CD4-positive, alpha-beta T cell treated with Interleukin-4 for 4 hours (primary cell): ENCODE measurements at regions not wholly inside any gene's neighbourhood (a gene's known extent, or its start where the extent isn't known, plus 50 kb on each side); places are given as distances from the start of the nearest gene placed in this dataset.

Source experiments
- DNase-seq: peaks from one replicate; pipeline ENCODE4 v3.0.0-alpha.2; 2020

DNA sequence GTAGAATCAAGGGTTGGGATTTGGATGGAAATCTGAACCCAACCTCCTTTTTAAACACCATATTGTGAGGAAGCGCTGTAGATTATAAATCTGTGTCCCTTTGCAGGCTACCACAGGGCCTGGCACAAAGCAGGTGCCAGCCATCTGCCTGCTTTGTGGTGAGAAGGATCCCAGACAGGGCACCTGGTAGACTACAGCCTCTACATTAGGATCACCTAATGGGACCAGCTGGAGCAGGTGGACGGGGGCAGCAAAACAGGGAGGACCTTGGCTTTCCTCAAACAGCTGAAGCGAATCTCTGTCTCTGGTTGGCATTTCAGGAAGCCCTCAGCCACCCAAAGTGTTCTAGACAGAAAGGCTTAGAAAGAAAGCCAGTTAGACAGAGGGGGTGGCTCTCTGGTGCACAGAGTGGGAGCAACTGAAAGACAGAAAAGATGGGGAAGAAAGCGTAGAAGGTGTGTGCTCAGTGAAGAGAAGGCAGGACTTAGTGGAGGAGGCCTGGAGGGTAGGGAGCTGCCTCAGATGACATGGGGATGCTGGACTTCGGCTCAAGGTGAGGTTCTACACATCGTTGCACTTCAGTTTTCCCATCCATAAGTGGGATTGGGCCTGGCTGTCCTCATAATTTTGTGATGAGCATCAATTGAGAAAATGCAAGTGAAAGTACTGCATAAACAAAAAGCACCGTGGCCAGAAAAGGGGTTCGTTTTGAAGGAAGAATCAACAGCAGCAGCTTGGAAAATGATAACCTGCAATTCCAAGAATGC is 350.8 kb downstream of the CYRIA start:
- no peak for DNase-seq

DNA sequence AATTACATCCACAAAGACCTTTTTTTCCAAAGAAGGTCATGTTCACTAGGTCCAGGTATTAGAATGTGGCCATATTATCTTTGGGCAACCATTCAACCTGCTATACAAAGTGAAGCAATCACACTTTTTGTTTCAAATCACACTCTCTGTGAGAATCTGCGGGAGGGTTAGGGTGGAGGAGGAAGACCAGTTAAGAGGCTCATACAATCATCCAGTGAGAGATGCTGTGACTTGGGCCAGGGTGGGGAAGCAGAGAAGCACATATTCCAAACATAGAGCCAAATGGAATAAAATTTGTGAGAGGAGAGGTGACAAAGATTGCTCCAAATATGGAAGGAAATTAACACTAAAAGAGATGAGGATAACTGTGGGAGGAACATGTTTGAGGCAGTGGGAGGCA is 351.6 kb downstream of the CYRIA start:
- DNase-seq = no peak

DNA sequence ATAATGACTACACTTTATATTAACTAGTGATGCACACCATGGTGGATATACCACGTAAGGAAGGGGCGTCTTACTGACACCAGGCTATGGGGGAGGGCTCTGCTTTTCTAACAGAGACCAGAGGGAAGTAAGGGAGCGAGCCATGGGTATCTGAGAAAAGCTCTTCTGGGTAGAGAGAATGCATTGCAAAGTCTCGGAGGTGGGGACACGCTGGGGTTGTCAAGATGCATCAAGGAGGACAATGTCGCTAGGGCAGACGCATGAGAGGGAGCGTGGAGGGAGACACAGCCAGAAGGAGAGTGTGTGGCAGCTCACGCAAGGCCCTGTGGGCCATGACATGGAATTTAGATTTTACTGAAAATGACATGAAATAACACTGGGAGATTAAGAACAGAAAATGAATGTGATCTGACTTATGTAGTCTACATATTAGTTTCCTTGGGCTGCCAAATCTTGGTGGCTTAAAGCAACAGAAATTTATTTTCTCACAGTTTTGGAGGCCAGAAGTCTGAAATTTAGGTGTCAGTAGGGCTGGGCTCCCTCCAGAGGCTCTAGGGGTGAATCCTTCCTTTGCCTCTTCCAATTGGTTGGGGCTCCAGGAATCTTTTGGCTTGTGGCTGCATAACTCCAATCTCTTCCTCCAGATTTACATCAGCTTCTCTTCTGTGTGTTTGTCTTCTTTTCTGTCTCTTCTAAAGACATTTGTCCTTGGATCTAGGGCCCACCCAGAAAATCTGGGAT is 352.2 kb downstream of the CYRIA start:
- DNase-seq = no peak

DNA sequence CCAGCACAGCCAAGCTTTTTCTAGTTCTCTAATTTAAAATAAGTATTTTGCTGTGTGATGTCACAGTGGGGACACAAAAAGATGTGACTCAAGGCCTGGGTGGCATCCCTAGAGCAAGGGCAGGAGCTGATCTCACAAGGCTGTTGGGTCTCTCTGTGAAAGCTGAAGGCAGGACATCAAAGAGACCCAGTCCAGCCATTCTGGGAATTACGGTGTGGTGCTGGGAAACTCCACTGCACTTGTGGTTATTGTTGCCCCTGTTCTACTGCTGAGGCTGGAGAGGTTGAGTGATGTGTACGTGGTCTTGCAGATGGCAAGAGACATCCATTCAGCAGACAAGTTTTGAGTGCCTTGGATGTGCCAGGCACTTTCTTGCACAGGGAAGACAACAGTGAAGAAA is 352.9 kb downstream of the CYRIA start:
- no peak for DNase-seq

- DNase-seq = no peak
Measured at GRCh38 chr2:16311521-16312440, 353.9 kb downstream of the CYRIA start.

DNA sequence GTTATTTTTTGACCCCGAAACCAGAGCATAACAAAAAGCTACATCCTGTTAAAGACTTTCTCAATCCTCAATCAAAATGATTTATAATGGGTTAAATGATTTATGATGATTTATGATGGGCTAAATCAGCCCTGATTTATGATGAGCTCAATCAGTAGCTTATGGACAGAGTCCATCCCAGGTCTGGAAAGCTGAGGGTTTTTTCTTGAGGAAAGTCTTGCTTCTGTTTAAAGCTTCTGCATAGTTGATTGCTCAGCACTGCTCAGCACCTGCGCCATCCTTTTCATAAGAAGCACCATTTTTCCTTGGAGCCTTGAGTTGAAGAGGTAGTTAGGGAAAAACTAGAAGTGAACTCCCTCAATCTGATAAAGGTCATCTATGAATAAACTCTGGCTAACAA is 356.8 kb downstream of the CYRIA start:
- DNase-seq = no peak

DNA sequence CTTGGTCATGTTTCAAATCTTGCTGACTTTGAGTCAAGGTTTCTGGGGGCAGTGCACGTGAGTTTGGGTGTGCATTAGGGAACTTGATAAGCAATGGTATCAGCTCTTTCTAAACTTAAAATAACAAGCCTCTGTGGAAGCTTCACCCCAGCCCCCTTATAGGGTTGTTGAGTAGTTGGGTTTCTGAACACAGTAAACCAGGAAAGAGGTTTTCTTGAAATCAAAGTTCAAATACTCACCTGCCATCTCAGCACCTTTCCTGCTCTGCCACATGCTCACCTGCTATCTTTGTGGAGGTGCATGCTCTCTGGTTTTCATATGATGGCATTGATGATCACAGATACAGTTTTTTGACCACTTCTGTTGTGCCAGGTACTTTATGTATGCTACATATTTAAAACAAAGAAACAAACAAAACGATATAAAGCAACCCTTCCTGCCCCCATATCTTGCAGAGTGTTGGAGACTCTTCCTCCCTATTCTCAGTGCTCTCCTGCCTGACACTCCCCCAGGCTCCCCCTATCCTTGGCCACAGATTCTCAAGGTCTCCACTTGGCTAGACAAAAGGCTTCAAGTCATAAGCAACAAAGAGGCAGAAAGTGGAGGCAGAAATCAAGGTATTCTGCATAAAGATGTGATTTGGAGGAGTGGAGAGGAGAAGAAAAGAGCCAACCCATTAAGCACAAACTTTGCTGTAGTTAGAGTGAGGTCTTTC is 360.6 kb downstream of the CYRIA start:
- no peak for DNase-seq

DNA sequence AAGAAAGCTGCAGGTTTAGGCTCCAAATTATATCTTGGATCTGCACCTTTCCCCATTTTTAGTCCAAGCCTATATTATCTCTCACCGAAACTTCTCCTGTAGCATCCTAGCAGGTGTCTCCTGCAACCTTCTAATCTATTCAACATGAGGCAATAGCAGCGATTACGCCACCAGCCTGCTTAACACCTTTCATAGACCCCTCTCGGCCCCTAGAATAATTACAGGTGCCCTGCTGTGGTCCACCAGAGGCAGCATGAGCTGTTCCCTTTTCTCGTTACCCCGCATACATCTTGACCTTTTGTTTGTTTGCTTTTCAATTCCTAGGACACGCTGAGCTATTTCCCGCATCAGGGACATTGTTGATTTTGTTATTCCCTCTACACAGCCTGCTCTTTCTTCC is 361.9 kb downstream of the CYRIA start:
- DNase-seq = no peak

DNA sequence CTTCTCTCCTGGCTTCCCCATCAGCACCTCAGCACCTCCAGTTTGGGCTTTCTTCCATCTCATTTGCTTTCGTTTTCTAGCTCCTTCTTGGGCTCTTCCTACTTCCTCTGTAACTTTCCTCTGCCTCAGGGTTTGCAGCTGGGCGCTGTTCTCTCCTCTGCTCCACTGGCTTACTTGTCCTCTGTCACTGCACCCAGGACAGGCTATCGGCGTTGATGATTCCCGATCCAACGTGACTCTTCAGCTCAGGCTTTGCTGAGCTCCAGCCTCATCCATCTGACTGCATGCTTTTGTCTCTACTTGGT is 362.4 kb downstream of the CYRIA start:
- no peak for DNase-seq

GRCh38 chr2:16302431-16303272 is 362.3 kb downstream of the MYCN start:
- DNase-seq = no peak

- DNase-seq = no peak
Measured at GRCh38 chr2:16301961-16302360, 361.6 kb downstream of the MYCN start.

GRCh38 chr2:16298866-16299265 is 358.5 kb downstream of the MYCN start:
- DNase-seq = no peak

DNA sequence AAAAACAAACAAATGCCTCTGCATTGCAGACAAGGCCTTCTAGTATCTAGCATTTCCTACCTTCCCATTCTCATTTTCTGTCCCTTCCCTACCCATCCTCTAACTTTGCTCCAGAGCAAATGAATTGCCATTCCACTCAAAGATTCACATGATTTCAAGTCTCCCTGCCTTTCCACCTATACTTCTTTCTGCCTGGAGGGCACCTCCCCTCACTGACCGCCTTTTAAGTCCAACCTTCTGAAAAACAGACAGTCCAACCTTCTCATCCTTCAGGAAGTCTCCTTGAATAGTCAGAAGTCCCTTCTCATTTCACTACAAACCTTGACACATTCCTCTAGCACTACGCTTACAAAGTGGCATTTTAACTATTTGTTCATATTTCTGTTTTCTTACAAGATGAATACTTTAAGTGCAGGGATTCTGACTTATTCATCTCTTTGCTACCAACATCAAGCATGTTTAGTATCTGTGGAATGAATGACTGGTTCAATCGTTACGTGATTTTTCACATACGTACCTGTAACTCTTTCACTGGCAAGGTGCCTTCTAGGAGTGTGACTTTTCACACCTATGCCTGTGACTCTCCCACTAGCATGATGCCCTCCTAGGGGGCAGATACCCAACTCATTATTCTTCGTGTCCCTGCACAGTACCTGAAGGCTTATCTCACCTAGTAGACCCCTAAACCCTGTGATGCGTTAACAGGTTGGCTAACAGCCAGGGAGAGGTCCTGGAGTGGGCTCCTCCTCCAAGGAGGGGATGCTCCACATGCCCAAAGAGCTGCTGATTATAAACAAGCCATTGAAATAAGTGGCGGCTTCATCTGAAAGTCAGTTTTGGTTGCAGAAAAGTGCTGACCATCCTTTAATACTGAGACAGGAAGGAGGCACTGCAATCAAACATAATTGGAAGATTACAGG is 356.2 kb downstream of the MYCN start:
- no peak for DNase-seq

DNA sequence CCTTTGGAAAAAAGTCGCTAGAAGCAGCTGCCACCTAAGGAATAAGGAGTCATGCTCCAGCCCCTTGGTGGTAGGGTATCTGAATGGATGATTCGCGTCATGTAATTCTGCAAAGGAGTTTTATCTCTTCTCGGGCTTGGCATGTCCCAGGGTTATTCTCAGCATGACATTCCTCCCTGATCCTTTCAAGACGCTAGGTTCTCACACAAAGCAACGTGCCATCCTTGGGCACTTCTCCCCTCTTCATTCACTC is 355.6 kb downstream of the MYCN start:
- no peak for DNase-seq

DNA sequence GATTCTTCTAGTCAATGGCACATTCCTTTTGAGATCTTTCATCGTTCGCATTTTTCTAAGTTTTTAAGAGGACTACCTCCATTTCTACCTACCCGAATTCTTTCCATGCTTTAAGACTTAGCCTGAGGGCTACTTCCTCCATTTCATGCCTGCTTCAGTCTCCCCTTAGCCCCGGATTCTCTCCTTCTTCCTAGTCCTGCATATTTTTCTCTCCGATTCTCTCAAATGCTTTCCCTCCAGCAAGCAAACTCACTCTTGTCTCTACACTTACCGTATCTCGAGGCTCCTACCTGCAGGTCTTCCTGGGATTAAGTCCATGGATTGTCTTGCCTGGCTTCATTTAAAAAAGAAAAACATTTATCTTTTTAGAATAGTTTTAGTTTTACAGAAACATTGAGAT is 354.4 kb downstream of the MYCN start:
- DNase-seq = no peak

GRCh38 chr2:16293871-16294270 is 353.5 kb downstream of the MYCN start:
- no peak for DNase-seq

DNA sequence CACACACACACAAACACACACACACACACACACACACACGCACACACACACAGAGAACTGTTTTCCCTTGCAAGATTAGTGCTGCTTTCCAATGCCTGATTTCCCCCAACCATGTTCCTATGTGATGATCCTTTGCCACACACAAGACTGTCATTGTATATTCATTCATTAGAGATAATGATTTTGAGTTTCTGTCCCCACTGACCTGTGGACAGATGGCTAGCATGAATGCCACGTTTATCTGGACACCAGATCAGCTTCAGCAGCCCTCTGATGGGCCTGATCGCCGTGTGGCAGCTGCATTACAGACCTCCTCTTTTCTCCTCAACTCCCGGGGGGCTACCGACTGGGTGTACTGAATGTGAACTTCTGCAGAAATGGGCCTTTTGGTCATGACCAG is 353.0 kb downstream of the MYCN start:
- no peak for DNase-seq

GRCh38 chr2:16291731-16292550 is 351.6 kb downstream of the MYCN start:
- DNase-seq = no peak

GRCh38 chr2:16291226-16291625 is 350.9 kb downstream of the MYCN start:
- DNase-seq = no peak

DNA sequence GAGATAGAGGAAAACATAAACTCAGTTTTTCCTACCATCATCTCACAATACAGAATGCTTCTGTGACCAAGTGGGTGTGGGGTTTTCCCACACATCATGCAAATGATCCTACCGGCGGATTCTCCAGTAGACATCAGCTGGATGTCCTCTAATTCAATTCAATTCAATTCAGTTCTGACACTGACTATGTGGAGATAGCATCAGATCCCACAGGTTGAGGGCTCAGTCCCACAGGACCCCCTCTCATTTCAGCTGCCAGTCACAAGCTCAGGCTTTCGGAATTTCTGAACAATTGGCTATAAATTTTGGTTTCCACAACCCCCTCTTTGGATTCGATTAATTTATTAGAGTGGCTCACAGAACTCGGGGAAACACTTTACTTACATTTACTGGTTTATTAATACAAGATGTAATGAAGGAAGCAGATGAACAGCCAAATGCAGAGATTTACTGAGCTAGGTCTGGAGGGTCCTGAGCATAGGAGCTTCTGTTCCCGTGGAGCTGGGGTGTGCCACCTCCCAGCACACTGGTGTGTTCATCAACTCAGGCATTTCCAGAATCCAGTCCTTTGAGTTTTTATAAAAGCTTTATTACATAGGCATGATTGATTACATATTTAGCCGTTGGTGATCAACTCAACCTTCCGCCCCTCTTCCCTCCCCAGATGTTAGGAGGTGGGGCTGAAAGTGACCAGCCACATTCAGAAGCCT is 350.1 kb downstream of the MYCN start:
- DNase-seq = no peak
